HepG2 (cell line): ENCODE measurements at regions not wholly inside any gene's neighbourhood (a gene's known extent, or its start where the extent isn't known, plus 50 kb on each side); places are given as distances from the start of the nearest gene placed in this dataset.

ENCODE experiments used
- BHLHE40 ChIP-seq: IDR thresholded peaks from 2 replicates; pipeline ENCODE4 v1.6.1; 2011; ENCODE audit warnings: low read length, improper control_type of control experiment
- E2F5 ChIP-seq: sonication (generic); formaldehyde crosslinking; conservative IDR thresholded peaks from 2 replicates; pipeline ENCODE4 v1.4.0; 2020; ENCODE audit warnings: missing genetic modification reagents
- ISX ChIP-seq: sonication (generic); formaldehyde crosslinking; conservative IDR thresholded peaks from 2 replicates; pipeline ENCODE4 v1.5.0; 2020; ENCODE audit warnings: missing genetic modification reagents
- NCOA1 ChIP-seq: sonication (generic); formaldehyde crosslinking; IDR thresholded peaks from 2 replicates; pipeline ENCODE4 v1.9.0; 2021; ENCODE audit warnings: missing genetic modification reagents
- NFE2L1 ChIP-seq: sonication (generic); formaldehyde crosslinking; IDR thresholded peaks from 2 replicates; pipeline ENCODE4 v1.4.0; 2020; ENCODE audit warnings: missing genetic modification reagents, mild to moderate bottlenecking, borderline replicate concordance
- NFYB ChIP-seq: sonication (generic); formaldehyde crosslinking; IDR thresholded peaks from 2 replicates; pipeline ENCODE4 v1.4.0; 2020; ENCODE audit warnings: missing genetic modification reagents
- POLR2AphosphoS5 ChIP-seq: IDR thresholded peaks from 2 replicates; pipeline ENCODE4 v1.6.1; 2012; ENCODE audit warnings: low read depth, low read length
- ZEB1 ChIP-seq: IDR thresholded peaks from 2 replicates; pipeline ENCODE4 v1.6.1; 2012; ENCODE audit warnings: mild to moderate bottlenecking, low read depth, inconsistent platforms; ENCODE audit not compliant: insufficient replicate concordance
- ZNF670 ChIP-seq: sonication (generic); formaldehyde crosslinking; IDR thresholded peaks from 2 replicates; pipeline ENCODE4 v1.8.0; 2022; ENCODE audit warnings: mild to moderate bottlenecking, missing genetic modification reagents, borderline replicate concordance
- ZSCAN31 ChIP-seq: sonication (generic); formaldehyde crosslinking; IDR thresholded peaks from 2 replicates; pipeline ENCODE4 v1.5.0; 2020; ENCODE audit warnings: low read depth, mild to moderate bottlenecking, missing genetic modification reagents
- TF ChIP-seq, protein P1 (sequence below): sonication (generic); formaldehyde crosslinking; IDR thresholded peaks from one replicate; pipeline ENCODE4 v1.5.1; 2020; ENCODE audit warnings: mild to moderate bottlenecking, missing genetic modification reagents; ENCODE audit errors: not compliant biosample characterization
- TF ChIP-seq, protein P2 (sequence below): sonication (generic); formaldehyde crosslinking; IDR thresholded peaks from 2 replicates; pipeline ENCODE4 v1.4.0; 2020; ENCODE audit warnings: missing genetic modification reagents, mild to moderate bottlenecking, borderline replicate concordance

DNA sequence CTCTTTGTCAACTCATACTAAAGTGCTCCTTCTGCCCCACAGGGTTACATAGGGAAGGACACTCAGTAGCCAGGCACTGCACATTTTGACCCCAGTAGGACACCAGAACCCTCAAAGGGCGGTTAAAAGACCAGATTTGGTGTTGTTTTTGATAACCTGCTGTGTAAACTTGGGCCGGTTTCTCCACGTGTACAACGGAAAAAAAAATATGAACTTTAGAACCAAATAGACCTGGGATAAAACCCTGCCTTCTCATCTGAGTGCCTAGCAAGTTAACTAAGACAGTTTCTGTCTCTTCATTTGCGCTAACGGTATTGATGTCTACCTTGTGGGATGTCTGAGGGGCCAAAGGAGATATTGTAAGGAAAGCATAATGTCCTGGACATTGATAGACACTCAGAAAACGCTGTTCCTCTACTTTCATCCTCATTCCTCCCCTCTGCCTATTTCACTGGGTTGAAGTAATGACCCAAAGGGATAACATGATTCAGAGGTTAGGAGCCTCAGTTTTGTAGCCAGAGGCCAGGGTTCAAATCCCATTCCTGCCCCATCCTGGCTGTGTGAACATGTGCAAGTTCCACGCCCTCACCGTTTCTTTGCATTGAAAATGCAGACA, 155.9 kb upstream of the LPP start (continued):
- TF ChIP-seq NCOA1 (CRISPR knock-in tag) (peak; percentile 94; the same call in 1 of the 2 replicates), ZEB1 (peak; percentile 82), ZNF670 (CRISPR knock-in tag) (no peak), ISX (CRISPR knock-in tag) (no peak), NFE2L1 (CRISPR knock-in tag) (no peak), NFYB (CRISPR knock-in tag) (no peak), BHLHE40 (peak; percentile 77), ZSCAN31 (peak; percentile 33; the same call in 1 of the 2 replicates), POLR2AphosphoS5 (no peak), E2F5 (CRISPR knock-in tag) (no peak)
- TF ChIP-seq, protein P1, sequence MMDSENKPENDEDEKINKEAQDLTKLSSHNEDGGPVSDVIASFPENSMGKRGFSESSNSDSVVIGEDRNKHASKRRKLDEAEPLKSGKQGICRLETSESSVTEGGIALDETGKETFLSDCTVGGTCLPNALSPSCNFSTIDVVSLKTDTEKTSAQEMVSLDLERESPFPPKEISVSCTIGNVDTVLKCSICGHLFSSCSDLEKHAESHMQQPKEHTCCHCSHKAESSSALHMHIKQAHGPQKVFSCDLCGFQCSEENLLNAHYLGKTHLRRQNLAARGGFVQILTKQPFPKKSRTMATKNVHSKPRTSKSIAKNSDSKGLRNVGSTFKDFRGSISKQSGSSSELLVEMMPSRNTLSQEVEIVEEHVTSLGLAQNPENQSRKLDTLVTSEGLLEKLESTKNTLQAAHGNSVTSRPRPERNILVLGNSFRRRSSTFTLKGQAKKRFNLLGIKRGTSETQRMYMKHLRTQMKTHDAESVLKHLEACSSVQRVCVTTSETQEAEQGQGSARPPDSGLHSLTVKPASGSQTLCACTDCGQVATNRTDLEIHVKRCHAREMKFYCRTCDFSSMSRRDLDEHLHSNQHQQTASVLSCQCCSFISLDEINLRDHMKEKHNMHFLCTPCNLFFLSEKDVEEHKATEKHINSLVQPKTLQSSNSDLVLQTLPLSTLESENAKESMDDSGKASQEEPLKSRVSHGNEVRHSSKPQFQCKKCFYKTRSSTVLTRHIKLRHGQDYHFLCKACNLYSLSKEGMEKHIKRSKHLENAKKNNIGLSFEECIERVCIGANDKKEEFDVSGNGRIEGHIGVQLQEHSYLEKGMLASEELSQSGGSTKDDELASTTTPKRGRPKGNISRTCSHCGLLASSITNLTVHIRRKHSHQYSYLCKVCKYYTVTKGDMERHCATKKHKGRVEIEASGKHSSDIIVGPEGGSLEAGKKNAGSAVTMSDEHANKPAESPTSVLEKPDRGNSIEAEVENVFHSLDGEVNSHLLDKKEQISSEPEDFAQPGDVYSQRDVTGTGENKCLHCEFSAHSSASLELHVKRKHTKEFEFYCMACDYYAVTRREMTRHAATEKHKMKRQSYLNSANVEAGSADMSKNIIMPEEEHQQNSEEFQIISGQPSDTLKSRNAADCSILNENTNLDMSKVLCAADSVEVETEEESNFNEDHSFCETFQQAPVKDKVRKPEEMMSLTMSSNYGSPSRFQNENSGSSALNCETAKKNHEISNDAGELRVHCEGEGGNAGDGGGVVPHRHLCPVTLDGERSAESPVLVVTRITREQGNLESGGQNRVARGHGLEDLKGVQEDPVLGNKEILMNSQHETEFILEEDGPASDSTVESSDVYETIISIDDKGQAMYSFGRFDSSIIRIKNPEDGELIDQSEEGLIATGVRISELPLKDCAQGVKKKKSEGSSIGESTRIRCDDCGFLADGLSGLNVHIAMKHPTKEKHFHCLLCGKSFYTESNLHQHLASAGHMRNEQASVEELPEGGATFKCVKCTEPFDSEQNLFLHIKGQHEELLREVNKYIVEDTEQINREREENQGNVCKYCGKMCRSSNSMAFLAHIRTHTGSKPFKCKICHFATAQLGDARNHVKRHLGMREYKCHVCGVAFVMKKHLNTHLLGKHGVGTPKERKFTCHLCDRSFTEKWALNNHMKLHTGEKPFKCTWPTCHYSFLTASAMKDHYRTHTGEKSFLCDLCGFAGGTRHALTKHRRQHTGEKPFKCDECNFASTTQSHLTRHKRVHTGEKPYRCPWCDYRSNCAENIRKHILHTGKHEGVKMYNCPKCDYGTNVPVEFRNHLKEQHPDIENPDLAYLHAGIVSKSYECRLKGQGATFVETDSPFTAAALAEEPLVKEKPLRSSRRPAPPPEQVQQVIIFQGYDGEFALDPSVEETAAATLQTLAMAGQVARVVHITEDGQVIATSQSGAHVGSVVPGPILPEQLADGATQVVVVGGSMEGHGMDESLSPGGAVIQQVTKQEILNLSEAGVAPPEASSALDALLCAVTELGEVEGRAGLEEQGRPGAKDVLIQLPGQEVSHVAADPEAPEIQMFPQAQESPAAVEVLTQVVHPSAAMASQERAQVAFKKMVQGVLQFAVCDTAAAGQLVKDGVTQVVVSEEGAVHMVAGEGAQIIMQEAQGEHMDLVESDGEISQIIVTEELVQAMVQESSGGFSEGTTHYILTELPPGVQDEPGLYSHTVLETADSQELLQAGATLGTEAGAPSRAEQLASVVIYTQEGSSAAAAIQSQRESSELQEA = no peak
- TF ChIP-seq, protein P2, sequence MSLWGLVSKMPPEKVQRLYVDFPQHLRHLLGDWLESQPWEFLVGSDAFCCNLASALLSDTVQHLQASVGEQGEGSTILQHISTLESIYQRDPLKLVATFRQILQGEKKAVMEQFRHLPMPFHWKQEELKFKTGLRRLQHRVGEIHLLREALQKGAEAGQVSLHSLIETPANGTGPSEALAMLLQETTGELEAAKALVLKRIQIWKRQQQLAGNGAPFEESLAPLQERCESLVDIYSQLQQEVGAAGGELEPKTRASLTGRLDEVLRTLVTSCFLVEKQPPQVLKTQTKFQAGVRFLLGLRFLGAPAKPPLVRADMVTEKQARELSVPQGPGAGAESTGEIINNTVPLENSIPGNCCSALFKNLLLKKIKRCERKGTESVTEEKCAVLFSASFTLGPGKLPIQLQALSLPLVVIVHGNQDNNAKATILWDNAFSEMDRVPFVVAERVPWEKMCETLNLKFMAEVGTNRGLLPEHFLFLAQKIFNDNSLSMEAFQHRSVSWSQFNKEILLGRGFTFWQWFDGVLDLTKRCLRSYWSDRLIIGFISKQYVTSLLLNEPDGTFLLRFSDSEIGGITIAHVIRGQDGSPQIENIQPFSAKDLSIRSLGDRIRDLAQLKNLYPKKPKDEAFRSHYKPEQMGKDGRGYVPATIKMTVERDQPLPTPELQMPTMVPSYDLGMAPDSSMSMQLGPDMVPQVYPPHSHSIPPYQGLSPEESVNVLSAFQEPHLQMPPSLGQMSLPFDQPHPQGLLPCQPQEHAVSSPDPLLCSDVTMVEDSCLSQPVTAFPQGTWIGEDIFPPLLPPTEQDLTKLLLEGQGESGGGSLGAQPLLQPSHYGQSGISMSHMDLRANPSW (CRISPR knock-in tag) = peak; percentile 70; the same call in 1 of the 2 replicates
